GM23338 (cell line): ENCODE measurements at regions not wholly inside any gene's neighbourhood (a gene's known extent, or its start where the extent isn't known, plus 50 kb on each side); places are given as distances from the start of the nearest gene placed in this dataset.

Experiments used
- ATAC-seq: fragments of 200-7000 bp; cut with Tn5 transposase; 3 replicates; pipeline ENCODE4 v1.9.1; 2020
- DNase-seq: peaks from one replicate; pipeline ENCODE4 v3.0.0-alpha.2; 2015; ENCODE audit warnings: low spot score
- H2AFZ ChIP-seq: fragments of 200-600 bp; sonication (generic); 2 replicates; pipeline ENCODE4 v1.8.0; 2016; ENCODE audit warnings: antibody characterized with exemption, mild to moderate bottlenecking, moderate library complexity
- H3F3A ChIP-seq: fragments of 200-600 bp; sonication (generic); replicated peaks from 2 replicates; pipeline ENCODE4 v1.8.0; 2017; ENCODE audit warnings: antibody characterized with exemption, mixed run types, low read depth
- H3K27ac ChIP-seq: fragments of 200-600 bp; sonication (generic); 2 replicates; pipeline ENCODE4 v1.6.1; 2016; ENCODE audit warnings: low read depth
- H3K27me3 ChIP-seq: fragments of 200-600 bp; sonication (generic); 2 replicates; pipeline ENCODE4 v1.8.0; 2016; ENCODE audit warnings: mild to moderate bottlenecking, mixed run types, moderate library complexity; ENCODE audit not compliant: insufficient read depth
- H3K36me3 ChIP-seq: fragments of 200-600 bp; sonication (generic); 2 replicates; pipeline ENCODE4 v1.8.0; 2016; ENCODE audit warnings: mild to moderate bottlenecking; ENCODE audit not compliant: insufficient read depth
- H3K4me1 ChIP-seq: fragments of 200-600 bp; sonication (generic); 2 replicates; pipeline ENCODE4 v1.8.0; 2016; ENCODE audit warnings: mild to moderate bottlenecking, moderate library complexity; ENCODE audit not compliant: insufficient read depth
- H3K4me2 ChIP-seq: fragments of 200-600 bp; sonication (generic); 2 replicates; pipeline ENCODE4 v1.7.1; 2017; ENCODE audit warnings: mixed run types
- H3K4me3 ChIP-seq: fragments of 200-600 bp; sonication (generic); 2 replicates; pipeline ENCODE4 v1.6.1; 2016; ENCODE audit warnings: mixed run types
- H3K79me2 ChIP-seq: fragments of 200-600 bp; sonication (generic); replicated peaks from 2 replicates; pipeline ENCODE4 v1.8.0; 2017; ENCODE audit warnings: mild to moderate bottlenecking; ENCODE audit not compliant: insufficient read depth
- H3K9me2 ChIP-seq: fragments of 200-600 bp; sonication (generic); 2 replicates; pipeline ENCODE4 v1.8.0; 2017; ENCODE audit not compliant: insufficient read depth
- H4K20me1 ChIP-seq: fragments of 200-600 bp; sonication (generic); replicated peaks from 2 replicates; pipeline ENCODE4 v1.8.0; 2017; ENCODE audit warnings: mild to moderate bottlenecking; ENCODE audit not compliant: insufficient read depth
- H3K27ac Mint-ChIP-seq: 2 replicates; pipeline ENCODE4 v1.8.0; 2020; ENCODE audit warnings: inconsistent platforms, mild to moderate bottlenecking, moderate library complexity, mixed read lengths
- H3K27me3 Mint-ChIP-seq: 3 replicates; pipeline ENCODE4 v1.8.0; 2022; ENCODE audit warnings: low read depth, mild to moderate bottlenecking, moderate library complexity, mixed read lengths, inconsistent platforms; ENCODE audit not compliant: insufficient read depth, poor library complexity
- H3K36me3 Mint-ChIP-seq: 3 replicates; pipeline ENCODE4 v1.8.0; 2021; ENCODE audit warnings: low read depth, mild to moderate bottlenecking, inconsistent platforms, moderate library complexity, mixed read lengths
- H3K4me1 Mint-ChIP-seq: 3 replicates; pipeline ENCODE4 v1.8.0; 2020; ENCODE audit warnings: mild to moderate bottlenecking, inconsistent platforms, mixed read lengths
- H3K4me3 Mint-ChIP-seq: 3 replicates; pipeline ENCODE4 v1.8.0; 2021; ENCODE audit warnings: moderate library complexity, mild to moderate bottlenecking, inconsistent platforms, mixed read lengths
- H3K9me3 Mint-ChIP-seq: 3 replicates; pipeline ENCODE4 v1.8.0; 2020; ENCODE audit warnings: moderate library complexity, mild to moderate bottlenecking, inconsistent platforms, mixed read lengths
- EZH2 ChIP-seq: fragments of 200-600 bp; sonication (generic); IDR thresholded peaks from one replicate; pipeline ENCODE4 v1.8.0; 2017; ENCODE audit warnings: antibody characterized with exemption, mild to moderate bottlenecking, low read depth; ENCODE audit not compliant: unreplicated experiment
- EZH2phosphoT487 ChIP-seq: fragments of 200-600 bp; sonication (generic); IDR thresholded peaks from one replicate; pipeline ENCODE4 v1.8.1; 2018; ENCODE audit warnings: antibody characterized with exemption; ENCODE audit not compliant: unreplicated experiment
- JUNB ChIP-seq: IDR thresholded peaks from one replicate; pipeline ENCODE4 v1.6.1; 2016; ENCODE audit warnings: antibody characterized with exemption; ENCODE audit not compliant: unreplicated experiment
- POLR2AphosphoS5 ChIP-seq: IDR thresholded peaks from 2 replicates; pipeline ENCODE4 v1.6.1; 2016; ENCODE audit warnings: antibody characterized with exemption, low read depth
- REST ChIP-seq: IDR thresholded peaks from one replicate; pipeline ENCODE4 v1.6.1; 2018; ENCODE audit warnings: antibody characterized with exemption; ENCODE audit not compliant: unreplicated experiment
- STAT1 ChIP-seq: IDR thresholded peaks from one replicate; pipeline ENCODE4 v1.6.1; 2016; ENCODE audit warnings: antibody characterized with exemption; ENCODE audit not compliant: unreplicated experiment
- ZNF331 ChIP-seq: fragments of 250-450 bp; sonication (Bioruptor Pico); IDR thresholded peaks from 2 replicates; pipeline ENCODE4 v1.5.0; 2020; ENCODE audit warnings: low read depth, mild to moderate bottlenecking, moderate library complexity
- TF ChIP-seq, protein P1 (sequence below), 2 experiments: fragments of 200-600 bp in 1 of 2; sonication (generic) in 1 of 2; conservative IDR thresholded peaks; 2 replicates each; pipeline versions ENCODE4 v1.5.1 to v1.6.1; 2016 to 2017; ENCODE audit warnings: antibody characterized with exemption in 2 of 2, low read depth in 2 of 2, mild to moderate bottlenecking in 2 of 2, moderate library complexity in 1 of 2
- TF ChIP-seq, protein P2 (sequence below): IDR thresholded peaks from 2 replicates; pipeline ENCODE4 v1.6.1; 2016; ENCODE audit warnings: antibody characterized with exemption

- H4K20me1 ChIP-seq = no peaks in the 10 kb centered on the region
- no peaks in the 10 kb centered on the region for H3F3A ChIP-seq
- no peak overlapping the region for H3K4me3 ChIP-seq
- H3K27me3 ChIP-seq = no peaks in the 10 kb centered on the region
- H3K36me3 ChIP-seq = no peaks in the 10 kb centered on the region
- Mint-ChIP-seq H3K27ac (no peak overlapping the region), H3K4me1 (no peaks in the 10 kb centered on the region), H3K4me3 (no peak overlapping the region), H3K36me3 (no peaks in the 10 kb centered on the region; the same call in 2 of the 3 replicates), H3K27me3 (no peaks in the 10 kb centered on the region), H3K9me3 (peaks cover 5% of the 10 kb centered on the region; the same call in 1 of the 3 replicates)
- ATAC-seq = no peak
- no peak overlapping the region for H3K4me2 ChIP-seq
- no peaks in the 10 kb centered on the region for H3K79me2 ChIP-seq
- H2AFZ ChIP-seq = no peak overlapping the region
- no peaks in the 10 kb centered on the region for H3K9me2 ChIP-seq
- no peaks in the 10 kb centered on the region for H3K4me1 ChIP-seq
- TF ChIP-seq EZH2phosphoT487 (no peak), POLR2AphosphoS5 (no peak), STAT1 (no peak), EZH2 (no peak), REST (no peak), JUNB (no peak)
- TF ChIP-seq, protein P1, sequence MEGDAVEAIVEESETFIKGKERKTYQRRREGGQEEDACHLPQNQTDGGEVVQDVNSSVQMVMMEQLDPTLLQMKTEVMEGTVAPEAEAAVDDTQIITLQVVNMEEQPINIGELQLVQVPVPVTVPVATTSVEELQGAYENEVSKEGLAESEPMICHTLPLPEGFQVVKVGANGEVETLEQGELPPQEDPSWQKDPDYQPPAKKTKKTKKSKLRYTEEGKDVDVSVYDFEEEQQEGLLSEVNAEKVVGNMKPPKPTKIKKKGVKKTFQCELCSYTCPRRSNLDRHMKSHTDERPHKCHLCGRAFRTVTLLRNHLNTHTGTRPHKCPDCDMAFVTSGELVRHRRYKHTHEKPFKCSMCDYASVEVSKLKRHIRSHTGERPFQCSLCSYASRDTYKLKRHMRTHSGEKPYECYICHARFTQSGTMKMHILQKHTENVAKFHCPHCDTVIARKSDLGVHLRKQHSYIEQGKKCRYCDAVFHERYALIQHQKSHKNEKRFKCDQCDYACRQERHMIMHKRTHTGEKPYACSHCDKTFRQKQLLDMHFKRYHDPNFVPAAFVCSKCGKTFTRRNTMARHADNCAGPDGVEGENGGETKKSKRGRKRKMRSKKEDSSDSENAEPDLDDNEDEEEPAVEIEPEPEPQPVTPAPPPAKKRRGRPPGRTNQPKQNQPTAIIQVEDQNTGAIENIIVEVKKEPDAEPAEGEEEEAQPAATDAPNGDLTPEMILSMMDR (conservative IDR thresholded peaks at IDR 0.05; ENCODE audit: low read depth in 2 of 2) = no peak
- TF ChIP-seq, protein P2, sequence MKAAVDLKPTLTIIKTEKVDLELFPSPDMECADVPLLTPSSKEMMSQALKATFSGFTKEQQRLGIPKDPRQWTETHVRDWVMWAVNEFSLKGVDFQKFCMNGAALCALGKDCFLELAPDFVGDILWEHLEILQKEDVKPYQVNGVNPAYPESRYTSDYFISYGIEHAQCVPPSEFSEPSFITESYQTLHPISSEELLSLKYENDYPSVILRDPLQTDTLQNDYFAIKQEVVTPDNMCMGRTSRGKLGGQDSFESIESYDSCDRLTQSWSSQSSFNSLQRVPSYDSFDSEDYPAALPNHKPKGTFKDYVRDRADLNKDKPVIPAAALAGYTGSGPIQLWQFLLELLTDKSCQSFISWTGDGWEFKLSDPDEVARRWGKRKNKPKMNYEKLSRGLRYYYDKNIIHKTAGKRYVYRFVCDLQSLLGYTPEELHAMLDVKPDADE = no peak
- no peak overlapping the region for H3K27ac ChIP-seq
- DNase-seq = no peak
Observed at GRCh38 chr15:93780073-93780472, 451.3 kb upstream of the MCTP2 start.

GRCh38 chr15:93779341-93779740, 452.0 kb upstream of the MCTP2 start:
- no peaks in the 10 kb centered on the region for H4K20me1 ChIP-seq
- H3K4me3 ChIP-seq = no peak overlapping the region
- H3K36me3 ChIP-seq = no peaks in the 10 kb centered on the region
- Mint-ChIP-seq H3K4me3 (no peak overlapping the region), H3K36me3 (no peaks in the 10 kb centered on the region; the same call in 2 of the 3 replicates), H3K4me1 (no peaks in the 10 kb centered on the region), H3K27me3 (no peaks in the 10 kb centered on the region), H3K9me3 (peaks cover 5% of the 10 kb centered on the region; the same call in 1 of the 3 replicates), H3K27ac (no peak overlapping the region)
- H3K9me2 ChIP-seq = no peaks in the 10 kb centered on the region
- ATAC-seq (no peak), DNase-seq (no peak)
- no peaks in the 10 kb centered on the region for H3K4me1 ChIP-seq
- no peaks in the 10 kb centered on the region for H3F3A ChIP-seq
- no peak overlapping the region for H3K27ac ChIP-seq
- H3K4me2 ChIP-seq = no peak overlapping the region
- H2AFZ ChIP-seq = no peak overlapping the region
- H3K79me2 ChIP-seq = no peaks in the 10 kb centered on the region
- H3K27me3 ChIP-seq = no peaks in the 10 kb centered on the region
- TF ChIP-seq JUNB (no peak), EZH2phosphoT487 (no peak), ZNF331 (no peak), STAT1 (no peak)
- TF ChIP-seq, protein P2 = no peak
